Right ventricle myocardium superior (tissue), 1 donor: ENCODE measurements at regions not wholly inside any gene's neighbourhood (a gene's known extent, or its start where the extent isn't known, plus 50 kb on each side); places are given as distances from the start of the nearest gene placed in this dataset.
"Not testable (repeated sequence)": the region's sequence is repeated elsewhere in the genome, so short reads cannot be mapped to it uniquely, and the experiment has no call there.

Experiments used
- ATAC-seq: fragments of 200-7000 bp; cut with Tn5 transposase; one replicate; pipeline ENCODE4 v1.9.1; 2020; ENCODE audit warnings: mild to moderate bottlenecking; ENCODE audit not compliant: poor library complexity
- DNase-seq: peaks from one replicate; pipeline ENCODE4 v3.0.0-alpha.2; 2020
- intact Hi-C: fragments of 100-400 bp; cut with DNase I; formaldehyde crosslinking; loops from one replicate; pipeline ENCODE4 v1.11.2; 2022
- donor health status: DM: no; HTN: yes; CAD: no; lungs with severe emphysema.

DNA sequence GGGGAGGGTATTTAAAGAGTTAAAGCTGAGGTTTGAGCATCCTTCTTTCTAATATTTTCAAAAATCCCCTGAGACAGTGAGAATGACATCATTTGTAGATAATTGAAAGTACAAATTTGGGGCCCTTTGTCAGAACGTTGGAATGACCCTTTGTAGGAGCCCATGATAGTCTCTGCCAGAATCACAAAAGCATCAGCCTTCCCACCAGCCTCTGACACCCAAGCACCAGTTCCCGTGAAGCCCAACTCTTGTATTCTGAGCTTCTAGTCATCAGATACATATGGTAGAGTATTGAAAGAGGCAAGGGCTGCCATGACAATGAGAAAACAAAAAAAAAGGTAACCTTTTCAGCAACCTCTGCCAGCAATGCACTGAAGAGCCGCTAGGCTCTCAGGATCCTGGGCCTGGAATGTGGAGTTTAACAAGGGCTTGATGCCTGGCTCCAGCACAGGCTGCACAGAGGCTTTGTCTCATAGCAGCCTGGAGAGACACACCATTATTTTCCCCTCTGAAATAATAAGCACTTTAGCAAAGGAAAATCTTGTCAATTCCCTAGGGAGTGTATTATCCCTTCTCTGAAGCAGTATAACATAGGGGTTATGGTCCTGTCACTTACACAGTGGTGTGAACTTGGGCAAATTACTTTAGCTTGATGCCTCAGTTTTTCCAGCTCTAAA is 114.4 kb downstream of the ZNF608 start:
- ATAC-seq, result no peak
- intact Hi-C loops, result no loop called here
- no peak for DNase-seq

DNA sequence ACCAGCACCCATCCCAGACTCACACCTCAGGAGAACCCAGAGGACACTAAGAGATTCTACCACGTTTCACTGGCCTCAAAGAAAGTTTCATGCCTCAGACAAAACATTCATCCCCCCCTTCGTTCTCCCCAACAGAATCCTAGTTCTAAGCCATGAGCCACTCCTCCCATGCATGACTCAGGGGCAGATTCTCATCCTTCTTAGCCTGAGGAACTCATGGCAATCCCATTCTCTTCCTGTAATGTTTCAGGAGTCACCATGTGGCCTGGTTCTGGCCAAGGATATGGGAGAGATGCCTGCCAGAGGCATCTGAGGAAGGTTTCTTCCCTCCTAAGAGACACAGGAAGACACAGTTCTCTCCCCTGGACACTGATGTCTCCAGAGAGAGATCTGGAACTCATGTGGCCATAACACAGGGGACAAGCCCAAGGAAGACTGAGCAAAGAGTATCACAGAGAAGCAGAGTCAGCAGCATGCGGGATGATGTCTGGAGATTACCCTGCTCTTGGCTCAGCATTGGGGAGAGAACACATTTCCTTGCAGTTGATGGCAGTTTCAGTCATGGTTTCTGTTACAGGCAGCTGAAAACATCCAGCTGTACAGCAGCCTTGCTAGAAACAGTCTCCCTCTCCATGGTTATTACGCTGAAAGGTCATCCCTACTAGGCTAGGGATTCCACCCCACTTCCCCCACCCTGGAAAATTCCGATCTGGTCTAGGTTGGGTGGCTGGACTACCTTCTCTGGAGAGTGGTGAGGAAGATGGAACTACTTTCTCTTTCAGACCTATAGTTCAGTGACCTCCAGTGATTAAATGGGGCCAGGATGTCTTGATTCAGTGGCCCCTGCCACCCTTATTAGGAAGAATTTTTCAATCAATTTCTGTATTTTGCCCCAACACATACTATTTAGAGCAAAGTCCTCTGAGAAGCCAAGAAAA is 115.4 kb downstream of the ZNF608 start:
- no peak for ATAC-seq
- intact Hi-C loops, result no loop called here

GRCh38 chr5:124628721-124629596 is 117.5 kb downstream of the ZNF608 start:
- ATAC-seq, result peak; percentile 59
- intact Hi-C loops, result no loop called here
- no peak for DNase-seq

More for the DNA sequence above, 115.4 kb downstream of the ZNF608 start:
- no peak for DNase-seq

DNA sequence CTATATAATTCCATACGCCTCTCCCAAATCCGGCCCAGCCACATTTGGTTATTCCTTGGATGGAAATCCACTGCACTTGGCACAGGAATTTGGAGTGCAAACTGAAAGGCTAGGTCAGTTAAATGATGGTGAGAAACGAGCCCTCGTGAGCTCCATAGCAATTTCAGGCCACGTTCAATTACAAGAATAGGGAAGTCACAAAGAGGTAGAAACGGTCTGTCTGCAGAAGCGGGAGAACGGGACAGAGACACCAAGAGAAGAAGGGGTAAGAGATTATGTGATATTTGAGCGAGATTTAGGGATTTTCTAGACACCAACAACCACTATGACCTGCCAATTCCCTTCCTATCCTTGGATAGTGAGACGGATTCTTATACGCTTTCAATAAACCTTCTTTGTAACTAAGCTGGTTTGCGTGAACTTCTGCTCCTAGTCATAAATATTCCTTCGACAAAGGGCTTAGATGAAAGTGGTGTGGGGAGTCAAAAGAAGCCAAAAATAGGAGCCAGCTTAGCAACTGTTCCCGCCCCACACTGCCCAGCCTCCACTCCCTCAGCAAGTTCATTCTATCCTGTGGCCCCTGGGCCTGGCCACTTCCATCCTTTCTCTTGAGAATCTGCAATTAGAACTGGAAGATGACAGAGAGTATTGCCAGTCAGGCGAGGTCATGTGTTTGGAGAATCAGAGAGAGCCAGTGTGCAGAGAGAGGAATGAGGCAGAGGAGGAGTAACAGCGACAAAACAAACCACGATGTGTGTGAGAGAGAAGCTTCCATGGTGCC is 118.4 kb downstream of the ZNF608 start:
- no peak for ATAC-seq
- intact Hi-C loops, result no loop called here
- no peak for DNase-seq

GRCh38 chr5:124626053-124626452 is 120.4 kb downstream of the ZNF608 start:
- no peak for ATAC-seq
- intact Hi-C loops, result no loop called here
- no peak for DNase-seq

DNA sequence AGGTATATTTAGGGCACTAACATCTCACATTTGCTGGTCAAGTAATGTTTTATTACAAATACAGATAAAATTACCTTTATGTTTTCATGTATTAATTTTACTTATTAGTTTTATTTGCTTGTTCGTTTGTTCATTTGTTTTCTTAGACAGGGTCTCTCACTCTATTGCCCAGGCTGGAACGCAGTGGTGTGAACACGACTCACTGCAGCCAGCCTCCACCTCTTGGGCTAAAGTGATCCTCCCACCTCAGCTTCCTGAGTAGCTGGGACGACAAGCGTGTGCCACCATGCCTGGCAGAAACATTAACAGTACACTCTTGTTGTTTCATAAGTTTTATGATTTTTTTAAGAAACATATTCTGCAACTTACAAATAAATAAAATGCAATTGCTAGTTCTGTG is 123.2 kb downstream of the ZNF608 start:
- intact Hi-C loops, result no loop called here
- DNase-seq, result no peak
- no peak for ATAC-seq

GRCh38 chr5:124622851-124623250 is 123.6 kb downstream of the ZNF608 start:
- ATAC-seq (no peak), DNase-seq (no peak)
- intact Hi-C loops, result no loop called here

DNA sequence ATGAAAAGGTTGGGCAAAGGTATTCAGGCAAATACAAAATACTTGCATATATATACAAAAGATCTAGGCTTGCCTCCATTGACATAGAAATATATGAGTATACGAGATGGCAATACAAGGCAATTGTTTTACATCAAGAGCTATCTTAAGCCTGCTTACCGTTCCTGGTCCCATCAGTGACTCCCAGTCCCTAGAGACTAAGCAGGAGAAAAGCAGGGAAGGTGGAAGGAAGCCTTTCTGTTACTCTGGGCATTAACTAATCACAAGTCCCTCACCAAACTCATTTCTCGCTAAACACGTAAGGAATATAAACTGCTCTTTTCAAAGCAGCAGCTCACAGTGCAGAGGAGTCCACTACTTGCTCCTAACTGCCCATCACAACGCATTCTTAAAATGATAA is 125.2 kb downstream of the ZNF608 start:
- intact Hi-C loops, result no loop called here
- DNase-seq (no peak), ATAC-seq (no peak)

DNA sequence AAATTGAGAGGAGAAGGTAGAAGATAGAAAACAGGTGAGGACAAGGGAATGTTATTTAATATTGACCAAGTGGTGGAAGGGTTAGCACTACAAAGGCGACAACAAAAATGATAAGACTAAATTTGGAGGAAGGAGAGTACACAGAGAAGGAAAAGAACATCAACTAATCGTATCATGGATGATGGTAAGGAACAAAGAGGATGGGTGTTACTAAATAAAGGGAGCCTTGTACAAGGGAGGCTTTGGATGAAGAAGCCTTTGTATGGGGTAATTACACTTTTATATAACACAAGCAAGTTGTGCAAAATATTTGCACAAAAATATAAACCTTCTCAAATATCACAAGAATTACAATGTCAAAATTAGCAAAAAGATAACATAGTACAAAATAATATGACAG is 125.7 kb downstream of the ZNF608 start:
- ATAC-seq (no peak), DNase-seq (no peak)
- intact Hi-C loops, result no loop called here

DNA sequence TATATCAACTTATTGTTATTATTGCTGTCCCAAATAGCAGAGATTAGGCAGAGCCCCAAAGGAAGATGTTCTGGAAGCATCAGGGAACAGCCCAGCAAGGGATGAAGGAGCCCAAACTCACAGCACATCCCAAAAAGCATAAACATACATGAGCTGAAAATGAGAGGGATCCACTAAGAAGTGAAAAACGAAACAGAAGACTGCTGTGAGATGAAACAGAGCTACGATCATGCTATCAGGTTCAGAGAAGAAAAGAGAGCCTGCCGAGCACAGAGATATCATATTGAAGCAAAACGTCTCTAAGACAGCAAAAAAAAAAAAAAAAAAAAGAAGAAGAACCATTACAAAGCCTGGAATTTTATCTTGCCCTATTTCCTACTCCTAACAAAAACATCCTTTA is 127.3 kb downstream of the ZNF608 start:
- ATAC-seq, result no peak
- intact Hi-C loops, result no loop called here

DNA sequence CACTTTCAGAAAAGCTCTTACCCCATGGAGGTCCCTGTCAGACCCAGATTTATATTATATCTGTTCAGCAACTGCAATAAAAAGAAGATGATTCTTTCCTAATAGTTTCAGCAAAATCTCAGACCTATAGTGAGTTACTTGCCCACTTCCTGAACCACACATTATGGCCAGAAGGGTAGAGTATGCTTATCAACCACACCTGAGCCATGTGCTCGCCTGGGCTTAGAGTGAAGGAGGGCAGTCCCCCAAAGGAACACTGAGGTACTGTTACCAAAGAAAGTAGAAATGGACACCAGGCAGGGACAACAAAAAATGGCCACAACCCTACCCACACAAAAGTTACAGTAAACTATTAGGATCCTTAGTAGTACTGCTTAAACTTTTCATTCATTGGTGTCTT is 128.7 kb downstream of the ZNF608 start:
- DNase-seq, result no peak
- ATAC-seq, result no peak
- intact Hi-C loops, result no loop called here

More for the DNA sequence above, 127.3 kb downstream of the ZNF608 start:
- no peak for DNase-seq

- intact Hi-C loops, result no loop called here
- DNase-seq (no peak), ATAC-seq (no peak)
Measured at GRCh38 chr5:124614836-124615385, 131.5 kb downstream of the ZNF608 start.

- DNase-seq (no peak), ATAC-seq (no peak)
- intact Hi-C loops, result no loop called here
Measured at GRCh38 chr5:124614105-124614504, 132.3 kb downstream of the ZNF608 start.

- no peak for DNase-seq
- intact Hi-C loops, result no loop called here
- no peak for ATAC-seq
Measured at GRCh38 chr5:124613273-124613953, 133.0 kb downstream of the ZNF608 start.

DNA sequence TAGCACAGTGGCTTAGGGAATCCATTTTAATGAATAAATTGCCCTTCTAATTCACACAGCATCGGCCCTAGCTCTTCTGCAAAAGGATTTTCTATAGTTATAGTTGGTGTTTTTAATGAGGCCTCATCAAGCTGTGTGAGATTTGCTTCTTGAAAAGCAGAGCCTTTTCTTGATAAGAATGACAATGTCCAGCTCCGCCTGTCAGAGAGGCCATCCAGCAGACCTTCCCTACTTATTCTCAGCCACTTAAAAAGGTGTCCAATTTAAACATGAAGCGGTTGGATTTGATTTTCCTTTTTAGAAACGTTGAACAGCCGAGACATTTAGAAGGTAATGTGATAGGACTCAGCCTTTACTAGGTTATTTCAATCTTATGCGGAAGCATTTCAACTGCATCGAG is 134.4 kb downstream of the ZNF608 start:
- no peak for DNase-seq
- peak; percentile 45 for ATAC-seq

GRCh38 chr5:124611262-124611661 is 135.2 kb downstream of the ZNF608 start:
- intact Hi-C loops, DNase-seq, ATAC-seq: not testable (repeated sequence)

More for the DNA sequence above, 134.4 kb downstream of the ZNF608 start:
- intact Hi-C loops, result no loop called here

DNA sequence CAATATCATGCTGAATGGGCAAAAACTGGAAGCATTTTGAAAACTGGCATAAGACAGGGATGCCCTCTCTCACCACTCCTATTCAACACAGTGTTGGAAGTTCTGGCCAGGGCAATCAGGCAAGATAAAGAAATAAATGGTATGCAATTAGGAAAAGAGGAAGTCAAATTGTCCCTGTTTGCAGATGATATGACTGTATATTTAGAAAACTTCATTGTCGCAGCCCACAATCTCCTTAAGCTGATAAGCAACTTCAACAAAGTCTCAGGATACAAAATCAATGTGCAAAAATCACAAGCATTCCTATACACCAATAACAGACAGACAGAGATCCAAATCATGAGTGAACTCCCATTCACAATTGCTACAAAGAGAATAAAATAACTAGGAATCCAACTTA is 136.8 kb downstream of the ZNF608 start:
- intact Hi-C loops, DNase-seq, ATAC-seq: not testable (repeated sequence)
